ENCODE measurements at regions not wholly inside any gene's neighbourhood (a gene's known extent, or its start where the extent isn't known, plus 50 kb on each side); places are given as distances from the start of the nearest gene placed in this dataset.

DNA sequence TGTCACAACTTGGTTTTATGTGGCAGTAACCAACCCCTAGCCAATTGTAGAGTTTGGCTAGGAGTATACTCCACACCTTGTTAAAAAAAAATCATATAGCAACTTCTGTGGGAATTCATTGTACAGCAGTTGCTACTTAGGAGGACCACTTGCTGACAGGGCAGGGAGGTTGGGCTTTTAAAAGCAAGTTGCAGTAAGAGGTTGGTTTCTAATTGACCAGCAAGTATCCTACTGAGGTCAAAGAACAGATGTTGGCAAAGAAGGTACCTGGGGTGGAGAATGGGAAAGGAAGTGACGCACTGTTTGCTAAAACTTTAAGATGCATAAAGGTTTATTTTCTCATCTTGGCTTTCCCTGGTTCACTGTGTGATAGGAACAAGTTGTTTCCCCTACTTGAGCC lies 104.6 kb downstream of the TBX3 start:
- TF ChIP-seq, protein P1, sequence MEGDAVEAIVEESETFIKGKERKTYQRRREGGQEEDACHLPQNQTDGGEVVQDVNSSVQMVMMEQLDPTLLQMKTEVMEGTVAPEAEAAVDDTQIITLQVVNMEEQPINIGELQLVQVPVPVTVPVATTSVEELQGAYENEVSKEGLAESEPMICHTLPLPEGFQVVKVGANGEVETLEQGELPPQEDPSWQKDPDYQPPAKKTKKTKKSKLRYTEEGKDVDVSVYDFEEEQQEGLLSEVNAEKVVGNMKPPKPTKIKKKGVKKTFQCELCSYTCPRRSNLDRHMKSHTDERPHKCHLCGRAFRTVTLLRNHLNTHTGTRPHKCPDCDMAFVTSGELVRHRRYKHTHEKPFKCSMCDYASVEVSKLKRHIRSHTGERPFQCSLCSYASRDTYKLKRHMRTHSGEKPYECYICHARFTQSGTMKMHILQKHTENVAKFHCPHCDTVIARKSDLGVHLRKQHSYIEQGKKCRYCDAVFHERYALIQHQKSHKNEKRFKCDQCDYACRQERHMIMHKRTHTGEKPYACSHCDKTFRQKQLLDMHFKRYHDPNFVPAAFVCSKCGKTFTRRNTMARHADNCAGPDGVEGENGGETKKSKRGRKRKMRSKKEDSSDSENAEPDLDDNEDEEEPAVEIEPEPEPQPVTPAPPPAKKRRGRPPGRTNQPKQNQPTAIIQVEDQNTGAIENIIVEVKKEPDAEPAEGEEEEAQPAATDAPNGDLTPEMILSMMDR (conservative IDR thresholded peaks at IDR 0.05), result no peak
- no peak for TF ChIP-seq EZH2 (IDR thresholded peaks at IDR 0.05; ENCODE audit: low read depth)
